ENCODE measurements at regions not wholly inside any gene's neighbourhood (a gene's known extent, or its start where the extent isn't known, plus 50 kb on each side); places are given as distances from the start of the nearest gene placed in this dataset.

DNA sequence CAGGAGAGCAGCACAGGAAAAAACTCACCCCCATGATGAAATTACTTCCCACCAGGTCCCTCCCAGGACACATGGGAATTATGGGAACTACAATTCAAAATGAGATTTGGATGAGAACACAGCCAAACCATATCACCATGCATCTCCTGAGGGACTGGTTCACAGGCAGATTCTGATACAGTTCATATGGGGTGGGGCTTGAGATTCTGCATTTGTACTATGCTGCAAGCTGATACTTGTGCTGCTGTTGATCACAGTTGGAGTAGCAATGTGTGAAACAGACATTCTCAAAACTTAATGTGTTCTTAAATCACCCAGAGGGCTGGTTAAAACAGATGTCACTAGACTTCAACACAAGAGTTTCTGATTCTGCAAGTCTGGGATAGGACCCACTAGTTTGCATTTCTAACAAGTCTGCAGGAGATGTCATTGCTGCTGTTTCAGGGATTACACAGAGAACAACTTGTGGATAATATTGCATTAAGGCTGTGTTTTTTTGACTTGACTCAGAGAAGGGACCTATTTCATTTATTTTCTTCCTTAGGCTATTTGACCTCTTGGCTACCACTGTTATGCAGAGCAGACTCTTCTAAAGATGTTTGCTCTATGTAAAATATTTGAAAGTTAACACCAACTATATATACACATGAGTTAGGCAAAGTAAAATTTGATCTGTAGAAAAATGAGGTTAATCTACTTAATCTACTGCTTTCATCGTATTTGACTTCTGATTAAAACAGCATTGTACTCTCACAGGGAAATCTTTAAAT, 194.2 kb upstream of the CNTN3 start:
- TF ChIP-seq, protein P1, sequence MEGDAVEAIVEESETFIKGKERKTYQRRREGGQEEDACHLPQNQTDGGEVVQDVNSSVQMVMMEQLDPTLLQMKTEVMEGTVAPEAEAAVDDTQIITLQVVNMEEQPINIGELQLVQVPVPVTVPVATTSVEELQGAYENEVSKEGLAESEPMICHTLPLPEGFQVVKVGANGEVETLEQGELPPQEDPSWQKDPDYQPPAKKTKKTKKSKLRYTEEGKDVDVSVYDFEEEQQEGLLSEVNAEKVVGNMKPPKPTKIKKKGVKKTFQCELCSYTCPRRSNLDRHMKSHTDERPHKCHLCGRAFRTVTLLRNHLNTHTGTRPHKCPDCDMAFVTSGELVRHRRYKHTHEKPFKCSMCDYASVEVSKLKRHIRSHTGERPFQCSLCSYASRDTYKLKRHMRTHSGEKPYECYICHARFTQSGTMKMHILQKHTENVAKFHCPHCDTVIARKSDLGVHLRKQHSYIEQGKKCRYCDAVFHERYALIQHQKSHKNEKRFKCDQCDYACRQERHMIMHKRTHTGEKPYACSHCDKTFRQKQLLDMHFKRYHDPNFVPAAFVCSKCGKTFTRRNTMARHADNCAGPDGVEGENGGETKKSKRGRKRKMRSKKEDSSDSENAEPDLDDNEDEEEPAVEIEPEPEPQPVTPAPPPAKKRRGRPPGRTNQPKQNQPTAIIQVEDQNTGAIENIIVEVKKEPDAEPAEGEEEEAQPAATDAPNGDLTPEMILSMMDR (IDR thresholded peaks at IDR 0.05; ENCODE audit: low read depth, low read length): no peak
- no peak for DNase-seq (ENCODE audit: extremely low read depth, low read depth)

DNA sequence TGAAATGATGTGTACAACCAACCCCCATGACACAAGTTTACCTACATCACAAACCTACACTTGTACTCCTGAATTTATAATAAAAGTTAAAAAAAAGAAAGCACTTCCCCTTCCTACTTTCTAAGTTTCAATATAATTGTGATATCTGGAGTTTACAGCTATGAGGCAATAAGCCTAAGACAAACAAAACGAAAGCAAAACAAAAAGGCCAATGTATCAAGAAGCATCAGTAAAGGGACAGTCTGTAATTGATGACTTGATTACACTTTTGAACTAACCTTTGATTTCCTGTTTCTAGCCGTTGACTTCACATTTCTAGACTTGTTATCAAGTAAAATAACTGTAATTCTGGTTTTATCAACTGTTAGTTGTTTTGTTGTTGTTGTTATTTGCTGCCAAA, 187.5 kb upstream of the CNTN3 start:
- DNase-seq (ENCODE audit: extremely low read depth, low read depth): no peak
- TF ChIP-seq, protein P1 (IDR thresholded peaks at IDR 0.05; ENCODE audit: low read depth, low read length): no peak

DNA sequence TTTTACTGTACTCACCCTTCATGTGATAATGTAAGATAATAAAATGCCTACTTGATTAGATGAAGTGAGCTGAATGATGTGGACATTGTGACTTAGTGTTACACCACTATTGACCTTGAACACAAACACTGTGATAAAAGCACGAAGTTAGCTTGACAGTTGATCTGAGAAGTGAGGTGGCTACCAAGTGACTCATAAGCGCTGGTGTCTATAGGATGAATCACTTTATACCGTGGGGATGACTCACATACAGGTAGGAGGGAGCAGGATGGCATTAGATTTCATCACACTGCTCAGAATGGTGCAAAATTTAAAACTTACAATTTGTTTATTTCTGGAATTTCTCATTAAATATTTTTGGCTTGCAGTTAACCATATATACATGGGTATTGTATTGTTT, 174.7 kb upstream of the CNTN3 start:
- DNase-seq (ENCODE audit: extremely low read depth, low read depth): no peak
- TF ChIP-seq, protein P1 (IDR thresholded peaks at IDR 0.05; ENCODE audit: low read depth, low read length): no peak

DNA sequence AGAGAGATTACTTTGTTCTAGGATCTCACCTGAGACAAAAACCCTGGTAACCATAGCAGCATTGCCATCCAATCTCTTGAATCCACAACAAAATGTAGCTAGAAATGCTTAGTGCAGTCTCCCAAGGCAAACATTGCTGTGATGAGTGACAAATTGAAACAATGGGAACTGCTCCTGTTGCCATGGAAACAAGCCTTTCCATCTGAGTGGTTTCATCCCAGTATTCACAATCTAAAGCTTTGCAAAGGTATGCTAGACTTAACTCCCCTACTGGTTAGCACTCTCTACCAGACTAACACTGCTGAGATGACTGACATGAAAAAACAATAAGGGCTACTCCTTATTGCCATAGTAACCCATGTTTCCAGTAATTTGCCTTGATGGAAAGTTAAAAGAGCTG, 172.6 kb upstream of the CNTN3 start:
- TF ChIP-seq, protein P1 (IDR thresholded peaks at IDR 0.05; ENCODE audit: low read depth, low read length): no peak
- no peak for DNase-seq (ENCODE audit: extremely low read depth, low read depth)

DNA sequence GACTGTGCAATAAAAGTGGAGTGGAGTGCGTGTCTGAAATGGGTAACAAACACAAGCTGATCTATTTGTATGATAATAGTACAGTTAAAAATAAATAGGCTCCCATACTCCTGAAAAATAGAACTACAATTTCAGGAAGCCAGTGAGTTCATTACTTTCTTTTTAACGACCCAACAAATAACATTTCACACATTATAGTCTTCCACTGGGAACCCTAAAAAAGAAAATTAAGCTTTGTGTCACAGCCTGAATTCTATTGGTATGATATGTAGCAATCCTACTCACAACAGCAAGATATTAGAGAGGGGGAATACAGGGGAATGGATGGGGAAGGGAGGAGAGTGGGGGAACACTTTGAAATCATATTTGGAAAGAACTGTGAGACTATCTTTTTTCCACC, 156.9 kb upstream of the CNTN3 start:
- DNase-seq (ENCODE audit: extremely low read depth, low read depth): no peak
- TF ChIP-seq, protein P1 (IDR thresholded peaks at IDR 0.05; ENCODE audit: low read depth, low read length): no peak

DNA sequence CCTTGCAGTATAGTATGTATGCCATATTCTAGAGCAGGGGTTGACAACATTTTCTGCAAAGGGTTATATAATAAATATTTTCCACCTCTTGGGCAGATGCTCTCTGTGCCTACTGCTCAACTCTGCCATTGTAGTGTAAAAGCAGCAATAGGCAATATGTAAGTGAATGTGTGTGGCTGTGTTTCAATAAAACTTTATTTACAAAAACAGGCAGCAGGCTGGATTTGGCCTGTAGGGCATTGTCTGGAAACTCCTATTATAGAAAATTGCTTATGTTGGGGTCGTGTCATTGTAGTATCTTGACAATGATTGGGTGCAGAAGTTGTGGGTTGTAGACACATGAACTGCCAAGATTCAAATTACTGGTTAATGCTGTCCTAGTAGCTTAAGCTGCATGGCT, 153.6 kb upstream of the CNTN3 start:
- DNase-seq (ENCODE audit: extremely low read depth, low read depth): no peak

DNA sequence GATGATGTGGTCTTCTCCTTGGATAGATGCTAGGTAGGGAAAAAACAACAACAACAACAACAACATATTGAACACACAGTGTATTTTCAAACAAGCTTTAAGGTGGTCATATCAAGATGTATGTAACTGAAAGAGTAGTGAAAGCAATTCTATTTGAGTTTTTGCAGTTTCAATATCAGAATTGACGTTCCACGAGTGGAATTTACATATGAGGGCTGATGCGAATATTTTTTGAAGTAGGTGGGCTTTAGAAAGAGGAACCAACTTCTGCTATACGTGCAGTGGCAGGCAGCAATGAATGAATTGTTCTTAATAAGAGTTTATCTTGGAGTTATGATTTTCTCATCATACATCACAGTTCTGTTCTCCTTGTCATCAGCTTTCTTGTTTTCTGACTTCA, 151.9 kb upstream of the CNTN3 start:
- TF ChIP-seq, protein P1 (IDR thresholded peaks at IDR 0.05; ENCODE audit: low read depth, low read length): no peak

More for the DNA sequence above, 153.6 kb upstream of the CNTN3 start:
- TF ChIP-seq, protein P1 (IDR thresholded peaks at IDR 0.05; ENCODE audit: low read depth, low read length): no peak

More for the DNA sequence above, 151.9 kb upstream of the CNTN3 start:
- DNase-seq (ENCODE audit: extremely low read depth, low read depth): no peak
